Gastroesophageal sphincter (tissue), 4 donors: ENCODE measurements at regions not wholly inside any gene's neighbourhood (a gene's known extent, or its start where the extent isn't known, plus 50 kb on each side); places are given as distances from the start of the nearest gene placed in this dataset.
"Not testable (repeated sequence)": the region's sequence is repeated elsewhere in the genome, so short reads cannot be mapped to it uniquely, and the experiment has no call there.

Source experiments
- ATAC-seq: fragments of 150-250 bp; one replicate; pipeline ENCODE4 v1.9.1; 2016; ENCODE audit warnings: mild to moderate bottlenecking, moderate library complexity
- H3K27ac ChIP-seq, 4 donors: fragments of 200-600 bp; sonication (generic) in 3 of 4; 1 replicate in 3 of 4; 2 replicates in 1 of 4; pipeline ENCODE4 v1.5.1; 2016 to 2019
- H3K27me3 ChIP-seq: fragments of 200-600 bp; sonication (generic); one replicate; pipeline ENCODE4 v1.5.1; 2019
- H3K36me3 ChIP-seq, 2 donors: fragments of 200-600 bp; sonication (generic); one replicate each; pipeline ENCODE4 v1.5.1; 2019; ENCODE audit warnings: control low read depth in 1 of 2
- H3K4me1 ChIP-seq, 3 donors: fragments of 200-600 bp; sonication (generic); 1 replicate in 2 of 3; 2 replicates in 1 of 3; pipeline ENCODE4 v1.5.1; 2016 to 2019; ENCODE audit warnings: control low read depth in 2 of 3
- H3K4me3 ChIP-seq, 2 donors: fragments of 200-600 bp; sonication (generic); one replicate each; pipeline ENCODE4 v1.5.1; 2019; ENCODE audit warnings: mild to moderate bottlenecking in 1 of 2, moderate library complexity in 1 of 2
- H3K9me3 ChIP-seq, 3 donors: fragments of 200-600 bp; sonication (generic); one replicate each; pipeline ENCODE4 v1.5.1; 2017 to 2019; ENCODE audit warnings: control low read depth in 2 of 3
- CTCF ChIP-seq, 4 experiments: fragments of 200-600 bp in 2 of 4; fragments of 450-650 bp in 2 of 4; sonication (generic) in 1 of 4; IDR thresholded peaks; one replicate each; pipeline ENCODE4 v1.5.1; 2017 to 2019; ENCODE audit warnings: antibody characterized with exemption in 4 of 4, mild to moderate bottlenecking in 2 of 4, moderate library complexity in 2 of 4
- EP300 ChIP-seq: sonication (generic); formaldehyde crosslinking; IDR thresholded peaks from one replicate; pipeline ENCODE4 v1.6.1; 2017; ENCODE audit warnings: antibody characterized with exemption, mild to moderate bottlenecking
- POLR2A ChIP-seq, 2 donors: fragments of 450-650 bp; IDR thresholded peaks; one replicate each; pipeline ENCODE4 v1.6.1; 2017; ENCODE audit warnings: antibody characterized with exemption in 2 of 2, mild to moderate bottlenecking in 2 of 2, moderate library complexity in 1 of 2
- POLR2AphosphoS5 ChIP-seq: sonication (generic); formaldehyde crosslinking; IDR thresholded peaks from one replicate; pipeline ENCODE4 v1.6.1; 2017; ENCODE audit warnings: antibody characterized with exemption
- WGBS, 2 donors: methylation state at CpG; one replicate each; pipeline ENCODE4 v1.1.5; 2018; ENCODE audit warnings: low coverage in 1 of 2; 5-methylcytosine and 5-hydroxymethylcytosine counted together

GRCh38 chr14:48325486-48325885, 650.1 kb upstream of the MDGA2 start:
- no peak for ATAC-seq

GRCh38 chr14:48323665-48324064, 648.3 kb upstream of the MDGA2 start:
- WGBS, 2 donors, result 62 to 76% methylated on average over 5 to 6 of the region's 6 CpGs
- TF ChIP-seq EP300, result no peak
- no peak for TF ChIP-seq POLR2A (IDR thresholded peaks at IDR 0.05)
- TF ChIP-seq POLR2AphosphoS5, result no peak
- TF ChIP-seq CTCF (IDR thresholded peaks at IDR 0.05), result no peak
- no peak for ATAC-seq

More at GRCh38 chr14:48325486-48325885, 650.1 kb upstream of the MDGA2 start:
- Histone ChIP-seq H3K4me1 (no peaks in the 10 kb centered on the region), H3K27ac (no peak overlapping the region), H3K4me3 (no peak overlapping the region), H3K27me3 (no peaks in the 10 kb centered on the region), H3K36me3 (no peaks in the 10 kb centered on the region), H3K9me3 (no peaks in the 10 kb centered on the region)
- TF ChIP-seq POLR2A (IDR thresholded peaks at IDR 0.05) (no peak), POLR2AphosphoS5 (no peak), EP300 (no peak), CTCF (IDR thresholded peaks at IDR 0.05) (no peak)
- whole genome bisulfite sequencing, 2 donors, result 71 to 88% methylated on average over 1 of the region's 1 CpG

GRCh38 chr14:48319823-48320222, 644.4 kb upstream of the MDGA2 start:
- no peak overlapping the region for H3K27ac ChIP-seq
- no peak for ATAC-seq
- no peaks in the 10 kb centered on the region for H3K27me3 ChIP-seq
- H3K9me3 ChIP-seq, result no peaks in the 10 kb centered on the region
- no peaks in the 10 kb centered on the region for H3K4me1 ChIP-seq
- H3K36me3 ChIP-seq, result no peaks in the 10 kb centered on the region
- TF ChIP-seq POLR2AphosphoS5, result no peak
- no peak for TF ChIP-seq CTCF (IDR thresholded peaks at IDR 0.05)
- TF ChIP-seq EP300, result no peak
- no peak for TF ChIP-seq POLR2A (IDR thresholded peaks at IDR 0.05)
- no peak overlapping the region for H3K4me3 ChIP-seq

More at GRCh38 chr14:48323665-48324064, 648.3 kb upstream of the MDGA2 start:
- Histone ChIP-seq H3K4me1 (no peaks in the 10 kb centered on the region), H3K27ac (no peak overlapping the region), H3K27me3 (no peaks in the 10 kb centered on the region), H3K4me3 (no peak overlapping the region), H3K36me3 (no peaks in the 10 kb centered on the region), H3K9me3 (no peaks in the 10 kb centered on the region)

- Histone ChIP-seq H3K27me3 (no peaks in the 10 kb centered on the region), H3K27ac (no peak overlapping the region), H3K4me3 (no peak overlapping the region), H3K4me1 (no peaks in the 10 kb centered on the region), H3K36me3 (no peaks in the 10 kb centered on the region), H3K9me3 (no peaks in the 10 kb centered on the region)
- WGBS, 2 donors, result 46 to 88% methylated on average over 2 to 3 of the region's 3 CpGs
- no peak for ATAC-seq
- TF ChIP-seq EP300 (no peak), CTCF (IDR thresholded peaks at IDR 0.05) (no peak), POLR2AphosphoS5 (no peak), POLR2A (IDR thresholded peaks at IDR 0.05) (no peak)
These were observed 629.3 kb upstream of the MDGA2 start for GRCh38 chr14:48304729-48305128.

- H3K27ac ChIP-seq, result no peak overlapping the region
- H3K9me3 ChIP-seq, result peaks cover 0 to 10% (median 0%) of the 10 kb centered on the region in 3 donors
- TF ChIP-seq POLR2A (IDR thresholded peaks at IDR 0.05) (no peak), EP300 (no peak), CTCF (IDR thresholded peaks at IDR 0.05) (no peak), POLR2AphosphoS5 (no peak)
- H3K4me3 ChIP-seq, result no peak overlapping the region
- H3K27me3 ChIP-seq, result no peaks in the 10 kb centered on the region
- H3K36me3 ChIP-seq, result no peaks in the 10 kb centered on the region
- ATAC-seq, result no peak
- H3K4me1 ChIP-seq, result peaks cover 0 to 6% (median 0%) of the 10 kb centered on the region in 3 donors
These were observed 614.3 kb upstream of the MDGA2 start for GRCh38 chr14:48289701-48290100.

GRCh38 chr14:48285217-48285616, 609.8 kb upstream of the MDGA2 start:
- ATAC-seq, H3K27ac ChIP-seq, H3K27me3 ChIP-seq, H3K36me3 ChIP-seq, H3K4me1 ChIP-seq, H3K4me3 ChIP-seq: not testable (repeated sequence)
- 100% methylated on average over 2 of the region's 11 CpGs; no CpG with 5 or more reads in 1 of the 2 donors for WGBS, 2 donors
- peaks cover 0 to 10% (median 0%) of the 10 kb centered on the region in 3 donors for H3K9me3 ChIP-seq
